DOHH2 (cell line): ENCODE measurements at regions not wholly inside any gene's neighbourhood (a gene's known extent, or its start where the extent isn't known, plus 50 kb on each side); places are given as distances from the start of the nearest gene placed in this dataset.

Source experiments
- EZH2phosphoT487 ChIP-seq: fragments of 200-600 bp; sonication (generic); IDR thresholded peaks from 2 replicates; pipeline ENCODE4 v1.6.1; 2017; ENCODE audit warnings: borderline replicate concordance, mild to moderate bottlenecking, antibody characterized with exemption, low read length, moderate library complexity, mixed read lengths
- TF ChIP-seq, protein P1 (sequence below): fragments of 200-600 bp; sonication (generic); IDR thresholded peaks from one replicate; pipeline ENCODE4 v1.5.1; 2014; ENCODE audit warnings: antibody characterized with exemption, mild to moderate bottlenecking, low read depth, low read length; ENCODE audit not compliant: poor library complexity, severe bottlenecking

- TF ChIP-seq, protein P1, sequence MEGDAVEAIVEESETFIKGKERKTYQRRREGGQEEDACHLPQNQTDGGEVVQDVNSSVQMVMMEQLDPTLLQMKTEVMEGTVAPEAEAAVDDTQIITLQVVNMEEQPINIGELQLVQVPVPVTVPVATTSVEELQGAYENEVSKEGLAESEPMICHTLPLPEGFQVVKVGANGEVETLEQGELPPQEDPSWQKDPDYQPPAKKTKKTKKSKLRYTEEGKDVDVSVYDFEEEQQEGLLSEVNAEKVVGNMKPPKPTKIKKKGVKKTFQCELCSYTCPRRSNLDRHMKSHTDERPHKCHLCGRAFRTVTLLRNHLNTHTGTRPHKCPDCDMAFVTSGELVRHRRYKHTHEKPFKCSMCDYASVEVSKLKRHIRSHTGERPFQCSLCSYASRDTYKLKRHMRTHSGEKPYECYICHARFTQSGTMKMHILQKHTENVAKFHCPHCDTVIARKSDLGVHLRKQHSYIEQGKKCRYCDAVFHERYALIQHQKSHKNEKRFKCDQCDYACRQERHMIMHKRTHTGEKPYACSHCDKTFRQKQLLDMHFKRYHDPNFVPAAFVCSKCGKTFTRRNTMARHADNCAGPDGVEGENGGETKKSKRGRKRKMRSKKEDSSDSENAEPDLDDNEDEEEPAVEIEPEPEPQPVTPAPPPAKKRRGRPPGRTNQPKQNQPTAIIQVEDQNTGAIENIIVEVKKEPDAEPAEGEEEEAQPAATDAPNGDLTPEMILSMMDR, result no peak
- TF ChIP-seq EZH2phosphoT487, result no peak
These were observed 66.5 kb downstream of the POLR2M start for GRCh38 chr15:57773051-57773450.
